ENCODE measurements at regions not wholly inside any gene's neighbourhood (a gene's known extent, or its start where the extent isn't known, plus 50 kb on each side); places are given as distances from the start of the nearest gene placed in this dataset.

- H2AFZ ChIP-seq (ENCODE audit: low read depth, low read length), result no peak overlapping the region
- no peaks in the 10 kb centered on the region for H3K27me3 ChIP-seq (ENCODE audit: control insufficient read depth in 2 of 2, insufficient read depth in 2 of 2, low read length in 2 of 2)
- H3K9me1 ChIP-seq (replicated peaks; ENCODE audit: control insufficient read depth, extremely low read depth, insufficient read depth, low read length), result no peaks in the 10 kb centered on the region
- H4K20me1 ChIP-seq (replicated peaks; ENCODE audit: control insufficient read depth, extremely low read depth, insufficient read depth, low read length), result no peaks in the 10 kb centered on the region
- no peak for FAIRE-seq
- no peaks in the 10 kb centered on the region for H3K36me3 ChIP-seq (ENCODE audit: control insufficient read depth in 2 of 2, extremely low read depth in 1 of 2, insufficient read depth in 2 of 2, low read length in 2 of 2)
- dilution Hi-C loops (cut with MboI; ENCODE audit: extremely low pct_ligation_motif_present, low sequenced_read_pairs), result no loop called here
- no peak for TF ChIP-seq EZH2 (IDR thresholded peaks at IDR 0.05; ENCODE audit: borderline replicate concordance, low read depth, low read length, severe bottlenecking)
- no peak for TF ChIP-seq CTCF (IDR thresholded peaks at IDR 0.05; ENCODE audit: extremely low read depth in 1 of 2, insufficient read depth in 1 of 2, low read depth in 1 of 2, low read length in 2 of 2)
- no peak for TF ChIP-seq MAX (IDR thresholded peaks at IDR 0.05; ENCODE audit: insufficient read depth, insufficient read length)
- POLR2A ChIA-PET, result no interaction called here
- H3K9me3 ChIP-seq (replicated peaks; ENCODE audit: control insufficient read depth, insufficient read depth, low read length), result no peaks in the 10 kb centered on the region
- intact Hi-C loops (cut with micrococcal nuclease), result no loop called here
- CTCF ChIA-PET, result interaction anchor here (3.6 kb wide), 1 partner anchor 16 kb away, joined by 15 read pairs; no protein-coding TSS in a partner anchor
- no peak overlapping the region for H3K9ac ChIP-seq (replicated peaks; ENCODE audit: extremely low read depth, insufficient read depth, low read length)
- no peak overlapping the region for H3K4me2 ChIP-seq (ENCODE audit: insufficient read depth, low read length)
- DNase-seq (ENCODE audit: low read depth, low spot score), result no peak
- no peak overlapping the region for H3K4me3 ChIP-seq (replicated peaks in 1 of 3; ENCODE audit: insufficient read depth in 1 of 3, low read depth in 1 of 3, low read length in 3 of 3)
- no peaks in the 10 kb centered on the region for H3K4me1 ChIP-seq (ENCODE audit: control insufficient read depth, extremely low read depth, insufficient read depth, low read length)
- no TSS peak for BruUV-seq (replicated peaks)
- H3K79me2 ChIP-seq (ENCODE audit: control insufficient read depth, insufficient read depth, low read length), result no peaks in the 10 kb centered on the region
- no peak overlapping the region for H3K27ac ChIP-seq (ENCODE audit: insufficient read depth, low read depth, low read length)
Observed at GRCh38 chr11:93250326-93250725, 52.5 kb upstream of the SLC36A4 start.

- CTCF ChIA-PET, result interaction anchor here (1.5 kb wide), 1 partner anchor 18 kb away, joined by 3 read pairs; no protein-coding TSS in a partner anchor
- no peak for TF ChIP-seq GATA2 (IDR thresholded peaks at IDR 0.05; ENCODE audit: insufficient read depth, insufficient read length, low read depth, low read length)
- TF ChIP-seq FOS (IDR thresholded peaks at IDR 0.05; ENCODE audit: borderline replicate concordance, insufficient read depth, low read length), result no peak
- no peak for TF ChIP-seq CTCF (IDR thresholded peaks at IDR 0.05; ENCODE audit: extremely low read depth in 1 of 2, insufficient read depth in 1 of 2, low read depth in 1 of 2, low read length in 2 of 2)
- TF ChIP-seq JUN (IDR thresholded peaks at IDR 0.05; ENCODE audit: borderline replicate concordance, insufficient read depth, insufficient read length, low read depth), result no peak
- TF ChIP-seq MAX (IDR thresholded peaks at IDR 0.05; ENCODE audit: insufficient read depth, insufficient read length), result no peak
- TF ChIP-seq EZH2 (IDR thresholded peaks at IDR 0.05; ENCODE audit: borderline replicate concordance, low read depth, low read length, severe bottlenecking), result no peak
- TF ChIP-seq POLR2AphosphoS5 (IDR thresholded peaks at IDR 0.05; ENCODE audit: insufficient read depth, low read depth, low read length), result no peak
- TF ChIP-seq MYC (IDR thresholded peaks at IDR 0.05; ENCODE audit: low read depth, low read length), result no peak
- TF ChIP-seq POLR2A (IDR thresholded peaks at IDR 0.05; ENCODE audit: low read depth, low read length), result no peak
- H3K27ac ChIP-seq (ENCODE audit: insufficient read depth, low read depth, low read length), result no peak overlapping the region
- H3K4me1 ChIP-seq (ENCODE audit: control insufficient read depth, extremely low read depth, insufficient read depth, low read length), result no peaks in the 10 kb centered on the region
- DNase-seq (ENCODE audit: low read depth, low spot score) (no peak), FAIRE-seq (no peak)
- dilution Hi-C loops (cut with MboI; ENCODE audit: extremely low pct_ligation_motif_present, low sequenced_read_pairs), result no loop called here
- no peak overlapping the region for H3K4me3 ChIP-seq (replicated peaks in 1 of 3; ENCODE audit: insufficient read depth in 1 of 3, low read depth in 1 of 3, low read length in 3 of 3)
- no peak overlapping the region for H3K4me2 ChIP-seq (ENCODE audit: insufficient read depth, low read length)
- no peaks in the 10 kb centered on the region for H4K20me1 ChIP-seq (replicated peaks; ENCODE audit: control insufficient read depth, extremely low read depth, insufficient read depth, low read length)
- no peaks in the 10 kb centered on the region for H3K9me3 ChIP-seq (replicated peaks; ENCODE audit: control insufficient read depth, insufficient read depth, low read length)
- H3K27me3 ChIP-seq (ENCODE audit: control insufficient read depth in 2 of 2, insufficient read depth in 2 of 2, low read length in 2 of 2), result no peaks in the 10 kb centered on the region
- intact Hi-C loops (cut with micrococcal nuclease), result no loop called here
- POLR2A ChIA-PET, result no interaction called here
- no TSS peak for BruUV-seq (replicated peaks)
- no peaks in the 10 kb centered on the region for H3K79me2 ChIP-seq (ENCODE audit: control insufficient read depth, insufficient read depth, low read length)
- no peaks in the 10 kb centered on the region for H3K9me1 ChIP-seq (replicated peaks; ENCODE audit: control insufficient read depth, extremely low read depth, insufficient read depth, low read length)
- no peaks in the 10 kb centered on the region for H3K36me3 ChIP-seq (ENCODE audit: control insufficient read depth in 2 of 2, extremely low read depth in 1 of 2, insufficient read depth in 2 of 2, low read length in 2 of 2)
- H2AFZ ChIP-seq (ENCODE audit: low read depth, low read length), result no peak overlapping the region
- H3K9ac ChIP-seq (replicated peaks; ENCODE audit: extremely low read depth, insufficient read depth, low read length), result no peak overlapping the region
Observed at GRCh38 chr11:93251922-93252321, 54.1 kb upstream of the SLC36A4 start.
